HEK293T (cell line): ENCODE measurements at regions not wholly inside any gene's neighbourhood (a gene's known extent, or its start where the extent isn't known, plus 50 kb on each side); places are given as distances from the start of the nearest gene placed in this dataset.

Experiments
- CTCF ChIA-PET: fragments of 350-600 bp; formaldehyde crosslinking; extraction: SDS; loops from one replicate; lab custom pipeline; 2021; ENCODE audit warnings: antibody characterized with exemption, inconsistent platforms; lab: Yijun Ruan, JAX
- POLR2A ChIA-PET: fragments of 350-600 bp; formaldehyde crosslinking; extraction: SDS; loops from one replicate; lab custom pipeline; 2020; ENCODE audit warnings: antibody characterized with exemption, inconsistent platforms; lab: Yijun Ruan, JAX
- DNase-seq: peaks from one replicate; pipeline ENCODE4 v3.0.0; 2012; ENCODE audit warnings: mixed read lengths; ENCODE audit errors: extremely low spot score
- ARNT ChIP-seq: fragments of 450-650 bp; IDR thresholded peaks from 2 replicates; pipeline ENCODE4 v1.6.1; 2017; ENCODE audit warnings: mild to moderate bottlenecking
- BHLHE40 ChIP-seq: fragments of 450-650 bp; IDR thresholded peaks from 2 replicates; pipeline ENCODE4 v1.6.1; 2016; ENCODE audit warnings: mild to moderate bottlenecking, moderate library complexity, borderline replicate concordance
- CTBP1 ChIP-seq: fragments of 450-650 bp; IDR thresholded peaks from 2 replicates; pipeline ENCODE4 v1.6.1; 2016; ENCODE audit warnings: borderline replicate concordance
- ELF4 ChIP-seq: fragments of 450-650 bp; IDR thresholded peaks from 2 replicates; pipeline ENCODE4 v1.6.1; 2017; ENCODE audit warnings: antibody characterized with exemption
- FOXA1 ChIP-seq: fragments of 450-650 bp; IDR thresholded peaks from 2 replicates; pipeline ENCODE4 v1.6.1; 2016; ENCODE audit warnings: mild to moderate bottlenecking
- FOXK2 ChIP-seq: fragments of 450-650 bp; IDR thresholded peaks from 2 replicates; pipeline ENCODE4 v1.6.1; 2016; ENCODE audit warnings: mild to moderate bottlenecking
- FOXM1 ChIP-seq: fragments of 450-650 bp; IDR thresholded peaks from 2 replicates; pipeline ENCODE4 v1.6.1; 2017; ENCODE audit warnings: mild to moderate bottlenecking, borderline replicate concordance
- HDGF ChIP-seq: fragments of 450-650 bp; IDR thresholded peaks from 2 replicates; pipeline ENCODE4 v1.6.1; 2017; ENCODE audit warnings: antibody characterized with exemption, borderline replicate concordance
- L3MBTL2 ChIP-seq: fragments of 450-650 bp; conservative IDR thresholded peaks from 2 replicates; pipeline ENCODE4 v1.6.1; 2016; ENCODE audit warnings: mild to moderate bottlenecking
- LEF1 ChIP-seq: fragments of 450-650 bp; IDR thresholded peaks from 2 replicates; pipeline ENCODE4 v1.6.1; 2017; ENCODE audit warnings: mild to moderate bottlenecking, borderline replicate concordance
- NFRKB ChIP-seq: fragments of 450-650 bp; IDR thresholded peaks from 2 replicates; pipeline ENCODE4 v1.6.1; 2016; ENCODE audit warnings: mild to moderate bottlenecking, moderate library complexity
- PKNOX1 ChIP-seq: fragments of 450-650 bp; IDR thresholded peaks from 2 replicates; pipeline ENCODE4 v1.6.1; 2016
- SP1 ChIP-seq: fragments of 450-650 bp; IDR thresholded peaks from 2 replicates; pipeline ENCODE4 v1.6.1; 2017
- SUZ12 ChIP-seq: fragments of 450-650 bp; IDR thresholded peaks from 2 replicates; pipeline ENCODE4 v1.6.1; 2016; ENCODE audit warnings: mild to moderate bottlenecking
- TARDBP ChIP-seq: fragments of 450-650 bp; IDR thresholded peaks from 2 replicates; pipeline ENCODE4 v1.6.1; 2016
- ZNF384 ChIP-seq: fragments of 450-650 bp; IDR thresholded peaks from 2 replicates; pipeline ENCODE4 v1.6.1; 2016

GRCh38 chr15:39340903-39341645 is 239.8 kb upstream of the THBS1 start:
- POLR2A ChIA-PET: no interaction called here
- CTCF ChIA-PET: no interaction called here
- no peak for DNase-seq
- TF ChIP-seq ZNF384 (no peak), FOXA1 (no peak), ELF4 (no peak), SP1 (no peak), SUZ12 (no peak), NFRKB (no peak), BHLHE40 (no peak), FOXK2 (no peak), FOXM1 (no peak), L3MBTL2 (no peak), LEF1 (no peak), PKNOX1 (no peak), ARNT (no peak), CTBP1 (no peak), TARDBP (no peak), HDGF (no peak)

GRCh38 chr15:39344662-39345141 is 236.2 kb upstream of the THBS1 start:
- no peak for DNase-seq
- ChIA-PET CTCF (no interaction called here), POLR2A (no interaction called here)
- TF ChIP-seq TARDBP (no peak), ZNF384 (no peak), CTBP1 (no peak), SUZ12 (no peak), BHLHE40 (no peak), FOXA1 (no peak), HDGF (no peak), L3MBTL2 (no peak), LEF1 (no peak), FOXM1 (no peak), ELF4 (no peak), ARNT (no peak), FOXK2 (no peak), PKNOX1 (no peak)

GRCh38 chr15:39345176-39345575 is 235.7 kb upstream of the THBS1 start:
- POLR2A ChIA-PET: no interaction called here
- TF ChIP-seq CTBP1 (no peak), ARNT (no peak), SUZ12 (no peak), PKNOX1 (no peak), FOXM1 (no peak), FOXA1 (no peak), HDGF (no peak), BHLHE40 (no peak), ZNF384 (no peak), SP1 (no peak), ELF4 (no peak)
- DNase-seq: no peak
- CTCF ChIA-PET: no interaction called here

- POLR2A ChIA-PET: no interaction called here
- DNase-seq: no peak
- CTCF ChIA-PET: no interaction called here
These were observed 233.4 kb upstream of the THBS1 start for GRCh38 chr15:39347453-39347852.

GRCh38 chr15:39350785-39351184 is 230.1 kb upstream of the THBS1 start:
- CTCF ChIA-PET: no interaction called here

More at GRCh38 chr15:39347453-39347852, 233.4 kb upstream of the THBS1 start:
- TF ChIP-seq TARDBP (no peak), ZNF384 (no peak), HDGF (no peak), SUZ12 (no peak), PKNOX1 (no peak), FOXA1 (no peak)

More at GRCh38 chr15:39350785-39351184, 230.1 kb upstream of the THBS1 start:
- POLR2A ChIA-PET: no interaction called here
- no peak for DNase-seq
- TF ChIP-seq LEF1 (no peak), CTBP1 (no peak), NFRKB (no peak), FOXA1 (no peak), FOXM1 (no peak), FOXK2 (no peak), PKNOX1 (no peak), SP1 (no peak), ZNF384 (no peak), TARDBP (no peak), L3MBTL2 (no peak), ELF4 (no peak), SUZ12 (no peak), HDGF (no peak), BHLHE40 (no peak), ARNT (no peak)
